ENCODE measurements at regions not wholly inside any gene's neighbourhood (a gene's known extent, or its start where the extent isn't known, plus 50 kb on each side); places are given as distances from the start of the nearest gene placed in this dataset.

DNA sequence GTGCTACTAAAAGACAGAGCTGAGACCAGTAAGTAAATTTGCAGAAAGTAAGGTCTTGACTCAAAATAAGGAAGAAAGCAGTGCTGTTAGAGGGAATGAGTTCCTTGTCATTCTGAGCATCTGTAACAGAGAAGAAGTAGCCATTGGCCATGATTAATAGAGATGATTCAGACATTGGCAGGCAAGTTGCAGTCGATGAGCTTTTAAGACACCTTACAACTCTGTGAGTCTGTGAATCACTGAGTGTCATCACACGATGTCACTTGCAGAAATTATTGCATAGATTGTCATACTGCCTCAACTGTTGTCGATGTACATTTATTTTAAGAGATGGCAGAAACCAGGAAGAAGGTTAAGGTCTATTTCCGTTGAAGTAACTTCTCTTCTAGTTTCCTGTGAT is 201.1 kb upstream of the CDH13 start:
- H3K9me3 Mint-ChIP-seq, result no peaks in the 10 kb centered on the region
- peaks cover 9% of the 10 kb centered on the region for H3K27me3 Mint-ChIP-seq (ENCODE audit: low read depth, poor library complexity)
- DNase-seq, result no peak
- no peaks in the 10 kb centered on the region for H3K36me3 Mint-ChIP-seq (ENCODE audit: low read depth)
- H3K27ac Mint-ChIP-seq, result no peak overlapping the region
- TF ChIP-seq, protein P1, sequence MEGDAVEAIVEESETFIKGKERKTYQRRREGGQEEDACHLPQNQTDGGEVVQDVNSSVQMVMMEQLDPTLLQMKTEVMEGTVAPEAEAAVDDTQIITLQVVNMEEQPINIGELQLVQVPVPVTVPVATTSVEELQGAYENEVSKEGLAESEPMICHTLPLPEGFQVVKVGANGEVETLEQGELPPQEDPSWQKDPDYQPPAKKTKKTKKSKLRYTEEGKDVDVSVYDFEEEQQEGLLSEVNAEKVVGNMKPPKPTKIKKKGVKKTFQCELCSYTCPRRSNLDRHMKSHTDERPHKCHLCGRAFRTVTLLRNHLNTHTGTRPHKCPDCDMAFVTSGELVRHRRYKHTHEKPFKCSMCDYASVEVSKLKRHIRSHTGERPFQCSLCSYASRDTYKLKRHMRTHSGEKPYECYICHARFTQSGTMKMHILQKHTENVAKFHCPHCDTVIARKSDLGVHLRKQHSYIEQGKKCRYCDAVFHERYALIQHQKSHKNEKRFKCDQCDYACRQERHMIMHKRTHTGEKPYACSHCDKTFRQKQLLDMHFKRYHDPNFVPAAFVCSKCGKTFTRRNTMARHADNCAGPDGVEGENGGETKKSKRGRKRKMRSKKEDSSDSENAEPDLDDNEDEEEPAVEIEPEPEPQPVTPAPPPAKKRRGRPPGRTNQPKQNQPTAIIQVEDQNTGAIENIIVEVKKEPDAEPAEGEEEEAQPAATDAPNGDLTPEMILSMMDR (IDR thresholded peaks at IDR 0.05), result no peak
- H3K4me3 Mint-ChIP-seq, result no peak overlapping the region
- H3K4me1 Mint-ChIP-seq, result no peaks in the 10 kb centered on the region

DNA sequence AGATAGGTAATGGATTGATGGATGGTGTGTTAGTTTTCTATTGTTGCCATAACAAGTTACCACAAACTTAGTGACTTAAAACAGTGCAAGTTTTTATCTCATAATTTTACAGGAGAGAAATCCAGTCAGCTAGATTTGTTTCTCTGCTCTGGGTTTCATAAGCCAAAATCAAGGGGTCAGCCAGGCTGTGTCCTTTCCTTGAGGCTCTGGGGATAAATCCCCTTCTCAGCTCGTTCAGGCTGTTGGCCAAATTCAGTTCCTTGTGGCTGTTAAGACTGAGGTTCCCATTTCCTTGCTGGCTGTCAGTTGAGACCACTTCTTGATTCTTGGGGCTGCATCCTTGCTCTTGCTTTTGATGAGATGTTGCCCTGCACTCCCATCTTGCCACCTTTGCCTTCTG is 204.9 kb upstream of the CDH13 start:
- Mint-ChIP-seq H3K9me3 (no peaks in the 10 kb centered on the region), H3K4me1 (no peaks in the 10 kb centered on the region), H3K27ac (no peak overlapping the region), H3K36me3 (ENCODE audit: low read depth) (no peaks in the 10 kb centered on the region), H3K27me3 (ENCODE audit: low read depth, poor library complexity) (peaks cover 15% of the 10 kb centered on the region), H3K4me3 (no peak overlapping the region)
- TF ChIP-seq, protein P1 (IDR thresholded peaks at IDR 0.05), result no peak
- no peak for DNase-seq

DNA sequence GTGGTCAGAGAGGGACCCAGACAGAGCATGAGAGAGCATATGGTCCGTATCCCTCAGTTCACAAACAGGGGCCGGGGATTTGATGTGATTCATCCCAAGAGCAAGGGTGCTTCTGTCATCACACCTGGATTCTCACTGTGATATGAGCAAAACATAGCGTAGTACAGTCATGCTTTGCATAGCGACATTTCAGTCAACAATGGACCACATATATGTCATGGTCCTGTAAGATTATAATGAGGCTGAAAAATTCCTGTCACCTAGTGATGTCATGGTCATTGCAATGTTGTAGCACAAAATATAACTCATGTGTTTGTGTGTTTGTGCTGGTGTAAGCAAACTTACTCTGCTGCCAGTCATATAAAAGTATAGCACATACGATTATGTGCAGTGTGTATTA is 207.4 kb upstream of the CDH13 start:
- H3K4me1 Mint-ChIP-seq, result no peaks in the 10 kb centered on the region
- no peak overlapping the region for H3K27ac Mint-ChIP-seq
- no peak for DNase-seq
- TF ChIP-seq, protein P1 (IDR thresholded peaks at IDR 0.05), result no peak
- no peaks in the 10 kb centered on the region for H3K36me3 Mint-ChIP-seq (ENCODE audit: low read depth)
- H3K9me3 Mint-ChIP-seq, result no peaks in the 10 kb centered on the region
- no peak overlapping the region for H3K4me3 Mint-ChIP-seq
- H3K27me3 Mint-ChIP-seq (ENCODE audit: low read depth, poor library complexity), result peaks cover 11% of the 10 kb centered on the region

DNA sequence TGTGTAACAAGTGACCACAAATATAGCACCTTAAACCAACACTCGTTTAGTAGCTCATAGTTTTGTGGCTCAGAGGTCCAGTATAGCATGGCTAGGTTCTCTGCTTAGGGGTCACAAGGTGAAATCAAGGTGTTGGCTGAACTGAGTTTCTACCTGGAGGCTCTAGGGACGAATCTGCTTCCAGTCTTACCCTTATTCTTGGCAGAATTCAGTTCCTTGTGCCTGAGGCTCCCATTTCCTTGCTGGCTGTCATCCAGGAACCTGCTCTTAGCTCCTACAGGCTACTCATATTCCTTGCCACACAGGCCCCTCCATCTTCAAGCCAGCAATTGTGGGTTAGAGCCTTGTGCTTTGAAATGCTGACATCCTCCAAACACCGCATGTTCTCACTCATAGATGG is 212.3 kb upstream of the CDH13 start:
- no peaks in the 10 kb centered on the region for H3K9me3 Mint-ChIP-seq
- DNase-seq, result no peak
- no peaks in the 10 kb centered on the region for H3K4me1 Mint-ChIP-seq
- TF ChIP-seq, protein P1 (IDR thresholded peaks at IDR 0.05), result no peak
- no peak overlapping the region for H3K27ac Mint-ChIP-seq
- no peaks in the 10 kb centered on the region for H3K36me3 Mint-ChIP-seq (ENCODE audit: low read depth)
- H3K4me3 Mint-ChIP-seq, result no peak overlapping the region
- H3K27me3 Mint-ChIP-seq (ENCODE audit: low read depth, poor library complexity), result peaks cover 25% of the 10 kb centered on the region

DNA sequence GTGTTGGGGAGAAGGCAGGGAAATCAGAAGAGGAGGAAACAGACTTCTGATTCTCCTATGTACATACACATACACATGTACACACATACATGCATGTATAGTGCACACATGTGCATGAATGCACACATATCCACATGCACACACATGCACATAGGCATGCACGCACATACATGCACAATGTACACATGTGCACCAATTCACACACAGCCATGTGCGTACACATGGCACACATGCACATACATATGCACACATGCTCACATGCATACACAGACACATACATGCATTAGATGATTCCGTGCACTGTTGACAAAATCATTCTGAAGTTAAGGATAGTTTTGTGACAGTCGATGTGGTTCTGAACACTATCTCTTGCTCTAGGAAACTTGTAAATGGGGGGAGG is 214.0 kb upstream of the CDH13 start:
- Mint-ChIP-seq H3K4me3 (no peak overlapping the region), H3K27me3 (ENCODE audit: low read depth, poor library complexity) (peaks cover 39% of the 10 kb centered on the region), H3K9me3 (no peaks in the 10 kb centered on the region), H3K36me3 (ENCODE audit: low read depth) (no peaks in the 10 kb centered on the region), H3K27ac (no peak overlapping the region), H3K4me1 (no peaks in the 10 kb centered on the region)
- DNase-seq, result no peak
- TF ChIP-seq, protein P1 (IDR thresholded peaks at IDR 0.05), result no peak

DNA sequence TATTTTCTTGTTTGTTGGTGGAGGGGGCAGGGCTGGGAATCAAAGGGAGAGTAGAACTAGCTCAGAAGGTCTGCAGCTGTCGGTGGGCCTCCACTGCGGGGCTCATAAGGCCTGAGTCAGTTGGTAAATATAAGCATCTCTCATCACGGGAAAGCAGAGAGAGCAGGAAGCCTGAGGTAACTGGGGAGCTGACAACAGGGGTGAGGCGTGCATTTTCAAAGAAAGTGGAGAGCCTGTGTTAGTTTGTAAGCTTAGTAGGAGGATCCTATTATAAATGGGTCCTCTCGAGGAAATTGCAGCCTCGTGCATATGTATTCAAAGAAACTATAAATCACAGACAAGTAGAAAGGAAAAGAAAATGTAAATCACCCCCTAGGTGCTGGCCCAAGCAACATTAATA is 221.0 kb upstream of the CDH13 start:
- no peaks in the 10 kb centered on the region for H3K36me3 Mint-ChIP-seq (ENCODE audit: low read depth)
- TF ChIP-seq, protein P1 (IDR thresholded peaks at IDR 0.05), result no peak
- peaks cover 26% of the 10 kb centered on the region for H3K27me3 Mint-ChIP-seq (ENCODE audit: low read depth, poor library complexity)
- H3K27ac Mint-ChIP-seq, result no peak overlapping the region
- H3K9me3 Mint-ChIP-seq, result no peaks in the 10 kb centered on the region
- no peak for DNase-seq
- no peak overlapping the region for H3K4me3 Mint-ChIP-seq
- peaks cover 5% of the 10 kb centered on the region for H3K4me1 Mint-ChIP-seq
